Neuronal stem cell (in vitro differentiated cells): ENCODE measurements at regions not wholly inside any gene's neighbourhood (a gene's known extent, or its start where the extent isn't known, plus 50 kb on each side); places are given as distances from the start of the nearest gene placed in this dataset.
"Not testable (repeated sequence)": the region's sequence is repeated elsewhere in the genome, so short reads cannot be mapped to it uniquely, and the experiment has no call there.

Experiments
- DNase-seq: peaks from one replicate; pipeline ENCODE4 v3.0.0-alpha.2; 2013; ENCODE audit warnings: low spot score
- H2AFZ ChIP-seq: one replicate; pipeline ENCODE4 v1.6.1; 2013; ENCODE audit warnings: mild to moderate bottlenecking, low read length, inconsistent platforms
- H2AK5ac ChIP-seq: 2 replicates; pipeline ENCODE4 v1.6.1; 2013; ENCODE audit warnings: low read depth, mild to moderate bottlenecking, inconsistent platforms, low read length, moderate library complexity, mixed read lengths
- H2BK120ac ChIP-seq: 2 replicates; pipeline ENCODE4 v1.6.1; 2013; ENCODE audit warnings: low read depth, mild to moderate bottlenecking, inconsistent platforms, low read length, moderate library complexity, mixed read lengths
- H2BK12ac ChIP-seq: one replicate; pipeline ENCODE4 v1.6.1; 2013; ENCODE audit warnings: low read length, inconsistent platforms
- H2BK15ac ChIP-seq: 2 replicates; pipeline ENCODE4 v1.6.1; 2013; ENCODE audit warnings: mild to moderate bottlenecking, low read length, inconsistent platforms, mixed read lengths
- H2BK5ac ChIP-seq: one replicate; pipeline ENCODE4 v1.6.1; 2013; ENCODE audit warnings: inconsistent platforms, mild to moderate bottlenecking, low read length, moderate library complexity
- H3K14ac ChIP-seq: one replicate; pipeline ENCODE4 v1.6.1; 2013; ENCODE audit warnings: low read length, inconsistent platforms
- H3K18ac ChIP-seq: 2 replicates; pipeline ENCODE4 v1.6.1; 2013; ENCODE audit warnings: low read length, inconsistent platforms
- H3K23ac ChIP-seq: 2 replicates; pipeline ENCODE4 v1.6.1; 2013; ENCODE audit warnings: low read depth, mild to moderate bottlenecking, mixed read lengths, low read length, inconsistent platforms; ENCODE audit not compliant: poor library complexity
- H3K27ac ChIP-seq: replicated peaks from 3 replicates; pipeline ENCODE4 v1.5.1; 2013; ENCODE audit warnings: low read length, inconsistent platforms
- H3K27me3 ChIP-seq, 3 experiments: 2 replicates each; pipeline ENCODE4 v1.6.1; 2013; ENCODE audit warnings: low read length in 3 of 3, mild to moderate bottlenecking in 2 of 3, inconsistent platforms in 1 of 3, low read depth in 1 of 3, mixed read lengths in 1 of 3, moderate library complexity in 1 of 3; ENCODE audit not compliant: control insufficient read depth in 3 of 3, insufficient read depth in 3 of 3
- H3K36me3 ChIP-seq, 2 donors: replicated peaks in 1 of 2; 2 replicates each; pipeline ENCODE4 v1.6.1; 2013; ENCODE audit warnings: low read length in 2 of 2; ENCODE audit not compliant: control insufficient read depth in 2 of 2, insufficient read depth in 2 of 2
- H3K4ac ChIP-seq: 2 replicates; pipeline ENCODE4 v1.6.1; 2013; ENCODE audit warnings: inconsistent platforms, mild to moderate bottlenecking, low read length, moderate library complexity
- H3K4me1 ChIP-seq, 2 donors: 1 replicate in 1 of 2; 2 replicates in 1 of 2; pipeline ENCODE4 v1.6.1; 2013; ENCODE audit warnings: low read length in 2 of 2, low read depth in 1 of 2; ENCODE audit not compliant: control insufficient read depth in 2 of 2, insufficient read depth in 1 of 2
- H3K4me2 ChIP-seq: one replicate; pipeline ENCODE4 v1.6.1; 2013; ENCODE audit warnings: mild to moderate bottlenecking, low read length, inconsistent platforms; ENCODE audit not compliant: insufficient read depth, poor library complexity, severe bottlenecking
- H3K4me3 ChIP-seq, 2 donors: 2 replicates each; pipeline ENCODE4 v1.5.1; 2013; ENCODE audit warnings: low read length in 2 of 2, mild to moderate bottlenecking in 2 of 2, inconsistent platforms in 1 of 2, moderate library complexity in 1 of 2
- H3K79me1 ChIP-seq: one replicate; pipeline ENCODE4 v1.6.1; 2013; ENCODE audit warnings: low read depth, mild to moderate bottlenecking, inconsistent platforms, low read length, moderate library complexity
- H3K9ac ChIP-seq: one replicate; pipeline ENCODE4 v1.6.1; 2013; ENCODE audit warnings: mild to moderate bottlenecking, low read depth, low read length, inconsistent platforms; ENCODE audit not compliant: poor library complexity
- H3K9me3 ChIP-seq, 2 donors: replicated peaks in 1 of 2; 2 replicates each; pipeline versions ENCODE3 to v1.6.1; 2013; ENCODE audit warnings: low read length in 2 of 2, mild to moderate bottlenecking in 2 of 2, inconsistent platforms in 1 of 2, low read depth in 1 of 2, mixed read lengths in 1 of 2, moderate library complexity in 1 of 2; ENCODE audit not compliant: control insufficient read depth in 2 of 2, insufficient read depth in 1 of 2
- H4K8ac ChIP-seq: one replicate; pipeline ENCODE4 v1.6.1; 2013; ENCODE audit warnings: low read depth, mild to moderate bottlenecking, inconsistent platforms, low read length, moderate library complexity
- H4K91ac ChIP-seq: one replicate; pipeline ENCODE4 v1.6.1; 2013; ENCODE audit warnings: low read length, low read depth, mild to moderate bottlenecking, inconsistent platforms; ENCODE audit not compliant: poor library complexity
- WGBS, 2 donors: extraction: QIAGEN DNeasy Blood & Tissue Kit; methylation state at CpG; one replicate each; pipeline ENCODE4 v1.1.7; 2013; ENCODE audit warnings: missing lambda C conversion rate in 2 of 2, mixed read lengths in 1 of 2; ENCODE audit not compliant: insufficient read length in 2 of 2, insufficient replicate concordance in 1 of 2; ENCODE audit errors: extremely low coverage in 2 of 2; 5-methylcytosine and 5-hydroxymethylcytosine counted together

DNA sequence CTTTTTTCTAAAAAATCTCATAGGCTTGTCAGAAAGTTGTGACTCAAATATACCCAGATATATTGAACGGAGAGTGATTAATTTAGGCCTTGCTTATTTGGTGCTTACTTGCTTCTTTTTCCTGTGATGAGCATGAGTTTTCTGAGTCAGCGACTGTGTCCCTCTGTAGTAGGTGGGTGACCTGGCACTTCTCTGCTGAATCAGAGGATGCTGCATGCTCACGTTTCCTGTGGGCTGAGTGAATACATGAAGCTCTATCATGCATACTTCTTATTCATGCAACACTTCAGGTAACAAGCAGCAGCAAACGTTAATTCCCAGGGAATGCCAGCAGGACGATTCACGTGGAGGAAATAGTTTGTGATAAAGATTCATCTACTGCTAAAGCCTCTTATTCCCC is 245.0 kb downstream of the KLF5 start:
- Histone ChIP-seq H3K36me3 (no peaks in the 10 kb centered on the region), H3K4me1 (no peaks in the 10 kb centered on the region), H2AFZ (no peak overlapping the region), H2BK12ac (no peak overlapping the region), H2BK120ac (no peak overlapping the region), H3K4ac (no peak overlapping the region), H3K4me2 (no peak overlapping the region), H3K14ac (no peak overlapping the region), H2AK5ac (no peak overlapping the region), H4K91ac (no peak overlapping the region), H3K9me3 (no peaks in the 10 kb centered on the region), H3K9ac (no peak overlapping the region), H2BK5ac (no peak overlapping the region), H2BK15ac (no peak overlapping the region), H3K27me3 (no peaks in the 10 kb centered on the region), H3K27ac (no peak overlapping the region), H4K8ac (no peak overlapping the region), H3K23ac (no peak overlapping the region), H3K79me1 (no peaks in the 10 kb centered on the region), H3K18ac (no peak overlapping the region), H3K4me3 (no peak overlapping the region)
- WGBS, 2 donors = no CpG with 5 or more reads among the region's 6 CpGs
- DNase-seq = no peak

- H3K23ac ChIP-seq, H3K36me3 ChIP-seq, H2BK15ac ChIP-seq, H3K4me3 ChIP-seq, H4K91ac ChIP-seq, H3K14ac ChIP-seq, H2AK5ac ChIP-seq, H2BK120ac ChIP-seq, H2BK5ac ChIP-seq, H2BK12ac ChIP-seq, H3K79me1 ChIP-seq, H3K4ac ChIP-seq, H3K9me3 ChIP-seq, H3K4me2 ChIP-seq, H3K4me1 ChIP-seq, H3K27ac ChIP-seq, H3K18ac ChIP-seq, H3K9ac ChIP-seq, H2AFZ ChIP-seq, DNase-seq, H4K8ac ChIP-seq, H3K27me3 ChIP-seq: not testable (repeated sequence)
Observed at GRCh38 chr13:73301622-73302021, 242.8 kb downstream of the KLF5 start.

DNA sequence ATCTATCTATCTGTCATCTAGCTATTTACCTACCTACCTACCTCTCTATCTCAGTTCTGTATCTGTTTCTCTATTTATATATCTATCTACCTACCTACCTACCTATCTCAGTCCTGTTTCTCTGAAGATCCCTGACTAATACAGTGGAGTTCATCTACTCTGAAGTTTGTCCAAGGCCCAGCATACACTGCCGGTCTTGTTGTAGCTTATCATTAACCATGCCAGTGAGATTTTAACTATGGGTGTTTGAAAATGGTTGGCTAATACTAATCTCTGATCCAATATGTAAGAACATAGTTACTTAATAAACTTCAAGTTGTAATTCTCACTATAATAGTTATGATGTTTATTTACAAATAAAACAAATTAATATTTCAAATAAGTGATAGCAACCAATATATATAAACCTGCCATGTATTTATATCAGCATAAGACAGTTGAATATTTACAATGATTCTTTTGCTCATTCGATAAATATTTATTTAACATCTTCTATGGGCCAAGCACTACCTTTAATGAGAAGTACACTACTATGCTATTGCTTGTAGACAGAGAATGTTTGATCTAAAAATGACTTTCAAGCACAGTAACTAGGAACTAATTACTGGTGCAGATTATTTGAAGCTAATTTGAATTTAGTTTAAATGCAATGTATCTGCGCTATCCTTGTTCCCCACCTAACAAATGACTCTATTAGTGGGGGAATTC is 242.1 kb downstream of the KLF5 start:
- H4K8ac ChIP-seq = no peak overlapping the region
- H3K4ac ChIP-seq = no peak overlapping the region
- no peak overlapping the region for H2BK15ac ChIP-seq
- no peaks in the 10 kb centered on the region for H3K9me3 ChIP-seq
- H2BK5ac ChIP-seq = no peak overlapping the region
- WGBS, 2 donors = no CpG with 5 or more reads among the region's 3 CpGs
- H3K27me3 ChIP-seq = no peaks in the 10 kb centered on the region
- no peak overlapping the region for H3K23ac ChIP-seq
- no peak overlapping the region for H3K9ac ChIP-seq
- H3K4me3 ChIP-seq = no peak overlapping the region
- H2BK120ac ChIP-seq = no peak overlapping the region
- H3K18ac ChIP-seq = no peak overlapping the region
- no peak overlapping the region for H3K4me2 ChIP-seq
- no peak overlapping the region for H3K14ac ChIP-seq
- H3K36me3 ChIP-seq = no peaks in the 10 kb centered on the region
- H2AK5ac ChIP-seq = no peak overlapping the region
- H3K4me1 ChIP-seq = no peaks in the 10 kb centered on the region
- H4K91ac ChIP-seq = no peak overlapping the region
- H3K79me1 ChIP-seq = no peaks in the 10 kb centered on the region
- H2AFZ ChIP-seq = no peak overlapping the region
- no peak for DNase-seq
- H3K27ac ChIP-seq = no peak overlapping the region
- no peak overlapping the region for H2BK12ac ChIP-seq

GRCh38 chr13:73299787-73300186 is 241.0 kb downstream of the KLF5 start:
- Histone ChIP-seq H3K4ac (no peak overlapping the region), H3K9me3 (no peaks in the 10 kb centered on the region), H3K27me3 (no peaks in the 10 kb centered on the region), H3K4me1 (no peaks in the 10 kb centered on the region), H3K27ac (no peak overlapping the region), H2BK12ac (no peak overlapping the region), H2BK120ac (no peak overlapping the region), H3K36me3 (no peaks in the 10 kb centered on the region), H4K8ac (no peak overlapping the region), H3K23ac (no peak overlapping the region), H3K4me2 (no peak overlapping the region), H4K91ac (no peak overlapping the region), H3K9ac (no peak overlapping the region), H3K79me1 (no peaks in the 10 kb centered on the region), H2AFZ (no peak overlapping the region), H2BK5ac (no peak overlapping the region), H2BK15ac (no peak overlapping the region), H3K14ac (no peak overlapping the region), H3K4me3 (no peak overlapping the region), H2AK5ac (no peak overlapping the region), H3K18ac (no peak overlapping the region)
- no peak for DNase-seq
- WGBS, 2 donors = no CpG with 5 or more reads among the region's 2 CpGs
